Ishikawa (cell line): ENCODE measurements at regions not wholly inside any gene's neighbourhood (a gene's known extent, or its start where the extent isn't known, plus 50 kb on each side); places are given as distances from the start of the nearest gene placed in this dataset.

Source experiments
- CEBPB ChIP-seq: IDR thresholded peaks from 2 replicates; pipeline ENCODE4 v1.6.1; 2012
- CREB1 ChIP-seq: IDR thresholded peaks from 2 replicates; pipeline ENCODE4 v1.6.1; 2012; ENCODE audit warnings: low read depth
- EGR1 ChIP-seq: IDR thresholded peaks from 2 replicates; pipeline ENCODE4 v1.6.1; 2012
- EP300 ChIP-seq: IDR thresholded peaks from 2 replicates; pipeline ENCODE4 v1.6.1; 2012; ENCODE audit warnings: borderline replicate concordance
- FOXM1 ChIP-seq: IDR thresholded peaks from 2 replicates; pipeline ENCODE4 v1.6.1; 2012; ENCODE audit warnings: low read depth, borderline replicate concordance
- MAX ChIP-seq: IDR thresholded peaks from 2 replicates; pipeline ENCODE4 v1.6.1; 2012
- NFIC ChIP-seq: IDR thresholded peaks from 2 replicates; pipeline ENCODE4 v1.6.1; 2012
- RAD21 ChIP-seq: IDR thresholded peaks from 2 replicates; pipeline ENCODE4 v1.6.1; 2012; ENCODE audit warnings: low read depth
- REST ChIP-seq: IDR thresholded peaks from 2 replicates; pipeline ENCODE4 v1.6.1; 2012; ENCODE audit warnings: low read depth, mild to moderate bottlenecking
- TAF1 ChIP-seq: IDR thresholded peaks from 2 replicates; pipeline ENCODE4 v1.6.1; 2012; ENCODE audit warnings: low read depth, mild to moderate bottlenecking
- TCF12 ChIP-seq: IDR thresholded peaks from 2 replicates; pipeline ENCODE4 v1.6.1; 2012; ENCODE audit warnings: low read depth
- TEAD4 ChIP-seq: IDR thresholded peaks from 2 replicates; pipeline ENCODE4 v1.6.1; 2012
- USF1 ChIP-seq: IDR thresholded peaks from 2 replicates; pipeline ENCODE4 v1.6.1; 2012
- YY1 ChIP-seq: IDR thresholded peaks from 2 replicates; pipeline ENCODE4 v1.6.1; 2012; ENCODE audit warnings: low read depth
- ZBTB7A ChIP-seq: IDR thresholded peaks from 2 replicates; pipeline ENCODE4 v1.6.1; 2012; ENCODE audit warnings: low read depth

GRCh38 chr16:47806309-47806847 lies 345.2 kb downstream of the PHKB start:
- TF ChIP-seq EP300: no peak
- TF ChIP-seq MAX: no peak
- no peak for TF ChIP-seq EGR1
- TF ChIP-seq YY1: no peak
- no peak for TF ChIP-seq REST
- no peak for TF ChIP-seq FOXM1
- no peak for TF ChIP-seq TCF12
- no peak for TF ChIP-seq USF1
- no peak for TF ChIP-seq NFIC
- TF ChIP-seq CREB1: no peak
- no peak for TF ChIP-seq ZBTB7A
- no peak for TF ChIP-seq TAF1
- TF ChIP-seq TEAD4: no peak
- no peak for TF ChIP-seq CEBPB
- TF ChIP-seq RAD21: no peak

GRCh38 chr16:47787696-47788095 lies 326.6 kb downstream of the PHKB start:
- TF ChIP-seq TEAD4 (no peak), REST (peak; percentile 90)

- TF ChIP-seq RAD21 (no peak), NFIC (no peak), TAF1 (no peak), FOXM1 (no peak), CREB1 (no peak), TEAD4 (no peak), REST (no peak)
Measured at GRCh38 chr16:47781673-47782072, 320.5 kb downstream of the PHKB start.

- no peak for TF ChIP-seq TCF12
- no peak for TF ChIP-seq EGR1
- no peak for TF ChIP-seq TEAD4
- TF ChIP-seq MAX: no peak
- TF ChIP-seq NFIC: no peak
- no peak for TF ChIP-seq YY1
- no peak for TF ChIP-seq CEBPB
- TF ChIP-seq FOXM1: no peak
- TF ChIP-seq ZBTB7A: no peak
- TF ChIP-seq REST: no peak
- TF ChIP-seq RAD21: no peak
- TF ChIP-seq CREB1: no peak
- TF ChIP-seq USF1: no peak
- no peak for TF ChIP-seq TAF1
- TF ChIP-seq EP300: no peak
Measured at GRCh38 chr16:47780213-47780875, 319.2 kb downstream of the PHKB start.
